ENCODE measurements at regions not wholly inside any gene's neighbourhood (a gene's known extent, or its start where the extent isn't known, plus 50 kb on each side); places are given as distances from the start of the nearest gene placed in this dataset.

- no peak for FAIRE-seq
- Histone ChIP-seq H3K27me3 (ENCODE audit: control insufficient read depth, insufficient read depth, low read length) (no peaks in the 10 kb centered on the region), H3K4me3 (ENCODE audit: low read depth, low read length) (no peak overlapping the region), H3K36me3 (ENCODE audit: control insufficient read depth, insufficient read depth, low read length) (no peaks in the 10 kb centered on the region)
- TF ChIP-seq CTCF (IDR thresholded peaks at IDR 0.05; ENCODE audit: insufficient read depth, low read length, severe bottlenecking) = no peak
- DNase-seq (ENCODE audit: low read depth) = no peak
Measured at GRCh38 chrX:39921838-39922237, 175.9 kb downstream of the BCOR start.

- DNase-seq (ENCODE audit: low read depth) (peak; percentile 22), FAIRE-seq (no peak)
- TF ChIP-seq CTCF (IDR thresholded peaks at IDR 0.05; ENCODE audit: insufficient read depth, low read length, severe bottlenecking) = no peak
- Histone ChIP-seq H3K36me3 (ENCODE audit: control insufficient read depth, insufficient read depth, low read length) (no peaks in the 10 kb centered on the region), H3K27me3 (ENCODE audit: control insufficient read depth, insufficient read depth, low read length) (no peaks in the 10 kb centered on the region), H3K4me3 (ENCODE audit: low read depth, low read length) (no peak overlapping the region)
Measured at GRCh38 chrX:39922488-39922887, 175.3 kb downstream of the BCOR start.

- DNase-seq (ENCODE audit: low read depth) = no peak
- no peak for FAIRE-seq
- Histone ChIP-seq H3K36me3 (ENCODE audit: control insufficient read depth, insufficient read depth, low read length) (no peaks in the 10 kb centered on the region), H3K4me3 (ENCODE audit: low read depth, low read length) (no peak overlapping the region), H3K27me3 (ENCODE audit: control insufficient read depth, insufficient read depth, low read length) (no peaks in the 10 kb centered on the region)
- no peak for TF ChIP-seq CTCF (IDR thresholded peaks at IDR 0.05; ENCODE audit: insufficient read depth, low read length, severe bottlenecking)
Measured at GRCh38 chrX:39922926-39923325, 174.8 kb downstream of the BCOR start.

GRCh38 chrX:39927380-39927779 is 170.4 kb downstream of the BCOR start:
- DNase-seq (ENCODE audit: low read depth) (no peak), FAIRE-seq (no peak)
- H3K27me3 ChIP-seq (ENCODE audit: control insufficient read depth, insufficient read depth, low read length) = no peaks in the 10 kb centered on the region
- no peaks in the 10 kb centered on the region for H3K36me3 ChIP-seq (ENCODE audit: control insufficient read depth, insufficient read depth, low read length)
- H3K4me3 ChIP-seq (ENCODE audit: low read depth, low read length) = no peak overlapping the region
- TF ChIP-seq CTCF (IDR thresholded peaks at IDR 0.05; ENCODE audit: insufficient read depth, low read length, severe bottlenecking) = no peak

- FAIRE-seq (no peak), DNase-seq (ENCODE audit: low read depth) (peak; percentile 50)
- Histone ChIP-seq H3K27me3 (ENCODE audit: control insufficient read depth, insufficient read depth, low read length) (no peaks in the 10 kb centered on the region), H3K4me3 (ENCODE audit: low read depth, low read length) (no peak overlapping the region), H3K36me3 (ENCODE audit: control insufficient read depth, insufficient read depth, low read length) (no peaks in the 10 kb centered on the region)
- TF ChIP-seq CTCF (IDR thresholded peaks at IDR 0.05; ENCODE audit: insufficient read depth, low read length, severe bottlenecking) = no peak
Measured at GRCh38 chrX:39928704-39929378, 168.9 kb downstream of the BCOR start.
